Progenitor cell of endocrine pancreas (in vitro differentiated cells): ENCODE measurements at regions not wholly inside any gene's neighbourhood (a gene's known extent, or its start where the extent isn't known, plus 50 kb on each side); places are given as distances from the start of the nearest gene placed in this dataset.
A peak's percentile ranks its signal among the peaks of the same experiment; 100 is the strongest.

Experiments used
- DNase-seq: peaks from one replicate; pipeline ENCODE4 v3.0.0; 2021; ENCODE audit warnings: low spot score; ENCODE audit not compliant: unreplicated experiment
- H3K27ac Mint-ChIP-seq: 2 replicates; pipeline ENCODE4 v1.8.0; 2021; ENCODE audit warnings: mild to moderate bottlenecking, moderate library complexity, mixed read lengths
- H3K27me3 Mint-ChIP-seq: 2 replicates; pipeline ENCODE4 v1.8.0; 2021; ENCODE audit warnings: mixed read lengths
- H3K36me3 Mint-ChIP-seq: 2 replicates; pipeline ENCODE4 v1.8.0; 2022; ENCODE audit warnings: mixed read lengths; ENCODE audit not compliant: insufficient read depth
- H3K4me1 Mint-ChIP-seq: 2 replicates; pipeline ENCODE4 v1.8.0; 2021; ENCODE audit warnings: low read depth, mixed read lengths
- H3K4me3 Mint-ChIP-seq: 2 replicates; pipeline ENCODE4 v1.8.0; 2021; ENCODE audit warnings: low read depth, mild to moderate bottlenecking, moderate library complexity, mixed read lengths
- H3K9me3 Mint-ChIP-seq: 2 replicates; pipeline ENCODE4 v1.8.0; 2021; ENCODE audit warnings: low read depth, mixed read lengths
- TF ChIP-seq, protein P1 (sequence below): fragments of 200-600 bp; sonication (generic); IDR thresholded peaks from one replicate; pipeline ENCODE4 v1.5.0; 2021; ENCODE audit warnings: antibody characterized with exemption, mild to moderate bottlenecking; ENCODE audit not compliant: unreplicated experiment

DNA sequence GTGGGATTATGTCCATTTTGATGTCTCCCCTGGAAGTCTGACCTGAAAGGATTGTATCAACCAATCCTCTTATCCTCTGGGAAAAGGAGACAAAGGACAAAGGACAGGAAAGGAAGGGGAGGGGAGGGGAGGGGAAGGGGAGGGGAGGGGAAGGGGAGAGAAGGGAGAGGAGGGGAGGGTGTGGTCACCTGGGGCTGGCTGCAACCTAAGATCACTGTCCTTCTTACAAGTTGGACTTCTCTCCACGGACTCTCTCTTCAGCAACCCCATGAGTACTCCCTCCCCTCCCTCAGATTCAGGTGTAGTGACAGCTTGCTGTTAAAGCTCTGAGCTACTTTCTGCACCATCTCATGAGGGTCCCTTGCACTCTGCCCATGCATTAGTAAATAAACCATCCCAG, 58.9 kb upstream of the KLHL31 start:
- Mint-ChIP-seq H3K4me3 (no peak overlapping the region), H3K36me3 (peaks cover 2% of the 10 kb centered on the region), H3K9me3 (no peaks in the 10 kb centered on the region), H3K27ac (no peak overlapping the region), H3K4me1 (peaks cover 23% of the 10 kb centered on the region), H3K27me3 (peaks cover 3% of the 10 kb centered on the region)
- no peak for DNase-seq
- TF ChIP-seq, protein P1, sequence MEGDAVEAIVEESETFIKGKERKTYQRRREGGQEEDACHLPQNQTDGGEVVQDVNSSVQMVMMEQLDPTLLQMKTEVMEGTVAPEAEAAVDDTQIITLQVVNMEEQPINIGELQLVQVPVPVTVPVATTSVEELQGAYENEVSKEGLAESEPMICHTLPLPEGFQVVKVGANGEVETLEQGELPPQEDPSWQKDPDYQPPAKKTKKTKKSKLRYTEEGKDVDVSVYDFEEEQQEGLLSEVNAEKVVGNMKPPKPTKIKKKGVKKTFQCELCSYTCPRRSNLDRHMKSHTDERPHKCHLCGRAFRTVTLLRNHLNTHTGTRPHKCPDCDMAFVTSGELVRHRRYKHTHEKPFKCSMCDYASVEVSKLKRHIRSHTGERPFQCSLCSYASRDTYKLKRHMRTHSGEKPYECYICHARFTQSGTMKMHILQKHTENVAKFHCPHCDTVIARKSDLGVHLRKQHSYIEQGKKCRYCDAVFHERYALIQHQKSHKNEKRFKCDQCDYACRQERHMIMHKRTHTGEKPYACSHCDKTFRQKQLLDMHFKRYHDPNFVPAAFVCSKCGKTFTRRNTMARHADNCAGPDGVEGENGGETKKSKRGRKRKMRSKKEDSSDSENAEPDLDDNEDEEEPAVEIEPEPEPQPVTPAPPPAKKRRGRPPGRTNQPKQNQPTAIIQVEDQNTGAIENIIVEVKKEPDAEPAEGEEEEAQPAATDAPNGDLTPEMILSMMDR: no peak

DNA sequence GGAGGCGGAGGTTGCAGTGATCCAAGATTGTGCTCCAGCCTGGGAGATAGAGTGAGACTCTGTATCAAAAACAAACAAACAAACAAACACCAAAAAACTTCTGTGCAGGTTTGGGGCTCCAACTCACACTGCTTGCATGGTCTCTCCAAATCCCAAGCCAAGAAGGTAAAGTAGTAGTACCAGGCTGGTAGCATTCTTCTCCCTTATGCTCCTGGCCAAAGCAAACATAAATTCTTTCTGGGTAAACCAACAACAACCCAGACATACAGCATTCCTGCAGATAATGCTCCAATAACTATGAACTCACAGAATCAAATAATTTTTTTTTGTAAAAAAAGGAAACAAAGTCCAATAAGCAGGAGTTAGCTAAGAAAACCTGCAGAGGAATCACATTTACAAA, 57.8 kb upstream of the KLHL31 start:
- Mint-ChIP-seq H3K9me3 (no peaks in the 10 kb centered on the region), H3K4me1 (peaks cover 22% of the 10 kb centered on the region)

DNA sequence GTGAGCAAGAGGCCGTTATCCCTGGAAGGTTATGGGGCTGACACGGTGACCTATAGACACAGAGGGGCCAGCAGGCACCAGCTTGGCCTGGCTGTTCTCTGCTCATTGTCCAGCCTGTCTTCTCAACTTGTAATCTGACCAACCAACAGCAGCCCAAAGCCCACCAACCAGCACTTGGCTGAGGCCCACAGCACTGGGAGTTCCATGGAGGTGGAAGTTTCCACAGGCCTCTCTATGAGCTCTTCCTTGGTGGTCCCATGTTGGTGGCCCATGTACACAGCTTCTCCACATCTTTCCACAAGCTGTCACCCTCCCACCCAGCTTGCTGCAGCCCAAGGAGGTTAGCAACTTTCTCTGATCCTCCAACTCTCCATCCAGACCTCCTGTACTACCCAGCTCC, 56.2 kb upstream of the KLHL31 start:
- TF ChIP-seq, protein P1: no peak
- no peak for DNase-seq
- Mint-ChIP-seq H3K27ac (no peak overlapping the region), H3K27me3 (peaks cover 3% of the 10 kb centered on the region), H3K9me3 (no peaks in the 10 kb centered on the region), H3K36me3 (peaks cover 2% of the 10 kb centered on the region), H3K4me3 (no peak overlapping the region), H3K4me1 (peaks cover 19% of the 10 kb centered on the region)

More for the DNA sequence above, 57.8 kb upstream of the KLHL31 start:
- TF ChIP-seq, protein P1: no peak
- Mint-ChIP-seq H3K27me3 (peaks cover 3% of the 10 kb centered on the region), H3K27ac (no peak overlapping the region), H3K36me3 (peaks cover 2% of the 10 kb centered on the region), H3K4me3 (no peak overlapping the region)
- DNase-seq: no peak

DNA sequence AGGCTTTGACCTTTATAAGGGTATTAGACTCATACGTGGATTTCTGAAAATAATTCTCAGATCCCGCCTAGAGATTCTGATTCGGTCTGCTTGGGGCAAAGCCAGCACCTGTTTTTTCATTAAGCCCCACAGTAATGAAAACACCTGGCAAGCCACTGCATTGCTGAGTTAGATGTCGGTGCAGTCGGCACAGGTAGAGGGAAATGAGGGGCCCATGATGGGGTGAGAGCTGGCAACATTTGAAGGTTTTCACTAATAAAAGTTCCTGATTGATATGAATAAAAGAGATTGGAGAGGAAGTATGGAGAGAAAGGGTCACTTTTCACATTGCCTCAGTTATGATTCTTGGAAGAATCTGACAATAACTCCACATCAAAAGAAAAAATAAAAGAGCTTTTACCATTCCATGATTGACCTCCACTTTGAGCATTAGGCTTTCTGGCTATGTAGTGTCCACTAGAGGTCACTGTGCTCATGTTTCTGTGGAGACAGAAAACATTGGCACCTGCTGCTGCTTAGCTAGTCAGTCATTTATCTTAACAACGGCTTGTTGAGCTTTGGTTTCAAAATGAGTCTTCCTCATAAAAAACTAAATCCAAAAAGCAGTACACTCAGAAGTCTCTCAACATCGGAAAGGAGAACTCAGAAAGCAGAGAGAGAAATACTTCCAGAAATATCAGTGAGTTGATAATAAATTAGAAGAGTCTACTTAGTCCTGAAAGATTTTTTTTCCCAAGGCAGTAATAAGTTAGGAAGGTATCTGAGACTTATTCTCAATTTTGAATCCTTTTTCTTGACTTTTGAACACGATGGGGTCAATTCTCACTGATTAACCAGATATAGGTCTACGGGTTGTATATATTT, 53.3 kb upstream of the KLHL31 start:
- Mint-ChIP-seq H3K27me3 (peaks cover 3% of the 10 kb centered on the region), H3K4me1 (peaks cover 24% of the 10 kb centered on the region), H3K4me3 (no peak overlapping the region), H3K9me3 (no peaks in the 10 kb centered on the region), H3K27ac (no peak overlapping the region), H3K36me3 (no peaks in the 10 kb centered on the region)
- DNase-seq: no peak
- TF ChIP-seq, protein P1: peak; percentile 91

DNA sequence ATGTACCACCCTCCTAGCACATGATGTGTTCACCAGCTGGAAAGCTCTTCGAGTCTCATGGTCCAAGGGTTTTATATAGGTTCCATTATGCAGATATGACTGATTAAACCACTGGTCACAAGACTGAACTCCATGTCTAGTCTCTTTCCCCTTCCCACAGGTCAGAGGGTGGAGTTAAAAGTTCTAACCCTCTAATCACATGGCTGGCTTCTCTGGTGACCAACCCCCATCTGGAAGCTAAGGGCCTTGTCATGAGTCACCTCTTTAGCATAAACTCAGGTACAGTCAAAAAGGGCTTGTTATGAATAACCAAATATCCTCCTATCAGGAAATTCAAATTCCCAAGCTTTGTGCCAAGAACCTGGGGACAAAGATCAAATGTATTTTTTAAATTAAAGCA, 52.0 kb upstream of the KLHL31 start:
- Mint-ChIP-seq H3K4me1 (peaks cover 19% of the 10 kb centered on the region), H3K27ac (no peak overlapping the region), H3K9me3 (no peaks in the 10 kb centered on the region), H3K36me3 (no peaks in the 10 kb centered on the region), H3K27me3 (peaks cover 3% of the 10 kb centered on the region), H3K4me3 (no peak overlapping the region)
- TF ChIP-seq, protein P1: no peak
- DNase-seq: no peak
